ENCODE measurements at regions not wholly inside any gene's neighbourhood (a gene's known extent, or its start where the extent isn't known, plus 50 kb on each side); places are given as distances from the start of the nearest gene placed in this dataset.

DNA sequence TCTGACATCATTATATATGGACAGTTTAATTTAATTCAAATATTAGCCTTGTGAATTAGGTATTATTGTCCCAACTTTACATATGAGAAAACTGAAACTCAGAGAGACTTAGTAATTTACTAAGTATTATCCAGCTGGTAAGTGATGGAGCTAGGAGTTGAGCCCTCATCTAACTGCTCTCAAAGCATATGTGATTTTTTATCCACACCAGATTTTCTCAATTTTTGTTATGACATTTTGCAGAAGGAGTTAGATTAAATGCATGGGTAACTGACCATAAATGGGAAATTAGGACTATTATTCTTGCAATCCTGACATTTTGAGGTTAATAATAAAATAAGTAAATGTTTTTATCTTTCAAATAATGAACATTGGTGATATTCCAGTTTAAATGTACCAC lies 778.3 kb upstream of the SORCS1 start:
- TF ChIP-seq CTCF (conservative IDR thresholded peaks at IDR 0.05 in 1 of 2, IDR thresholded peaks at IDR 0.05 in 1 of 2; ENCODE audit: low read depth in 1 of 2, low read length in 2 of 2): no peak
- no peak for TF ChIP-seq EZH2 (IDR thresholded peaks at IDR 0.05; ENCODE audit: low read length, missing control alignments)

Data from fibroblast of lung (primary cell).